ENCODE measurements at regions not wholly inside any gene's neighbourhood (a gene's known extent, or its start where the extent isn't known, plus 50 kb on each side); places are given as distances from the start of the nearest gene placed in this dataset.
A peak's percentile ranks its signal among the peaks of the same experiment; 100 is the strongest.

- DNase-seq (ENCODE audit: low spot score), result no peak
Measured at GRCh38 chr4:128601991-128602695, 207.4 kb upstream of the JADE1 start.

GRCh38 chr4:128600996-128601871 is 208.3 kb upstream of the JADE1 start:
- peak; percentile 44 for DNase-seq (ENCODE audit: low spot score)

DNA sequence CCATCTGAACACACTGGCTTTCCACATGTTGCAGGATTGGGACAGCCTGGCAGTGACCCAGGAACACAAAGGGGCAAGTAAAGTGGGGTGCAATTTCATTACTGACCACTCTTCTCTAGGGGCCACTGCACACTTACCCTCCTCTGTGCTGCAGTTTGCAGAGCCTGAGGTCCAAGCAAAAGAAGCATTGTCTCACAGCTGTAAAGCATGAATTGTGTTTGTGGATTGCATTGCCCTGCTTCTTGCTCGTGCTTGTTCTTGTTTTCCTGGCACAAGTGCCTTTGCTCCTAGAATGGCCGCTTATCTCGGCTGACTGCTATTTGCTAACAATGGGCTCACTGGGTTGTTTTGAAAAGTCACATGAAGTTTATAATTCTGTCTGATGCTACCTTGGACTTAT is 209.1 kb upstream of the JADE1 start:
- DNase-seq (ENCODE audit: low spot score), result no peak

- DNase-seq (ENCODE audit: low spot score), result no peak
Measured at GRCh38 chr4:128597500-128597899, 212.0 kb upstream of the JADE1 start.

DNA sequence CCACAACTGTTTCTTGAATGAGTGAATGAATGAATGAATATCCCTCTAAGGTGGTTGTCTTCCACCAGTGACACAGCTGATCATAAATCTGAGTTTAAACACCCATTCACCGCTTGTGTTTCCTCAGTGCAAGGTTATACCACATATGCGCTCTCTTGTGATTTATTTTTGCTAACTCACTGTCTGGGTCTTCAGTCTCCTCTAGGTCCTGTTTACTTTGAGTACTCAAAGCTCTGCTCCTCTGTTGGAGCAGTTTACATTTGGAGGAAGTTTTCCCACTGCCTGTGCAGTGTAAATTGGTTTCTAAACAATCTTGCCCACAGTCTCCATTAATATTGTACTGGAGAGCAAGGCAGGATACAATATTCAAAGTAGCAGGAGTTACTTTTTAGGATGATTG is 212.6 kb upstream of the JADE1 start:
- no peak for DNase-seq (ENCODE audit: low spot score)

DNA sequence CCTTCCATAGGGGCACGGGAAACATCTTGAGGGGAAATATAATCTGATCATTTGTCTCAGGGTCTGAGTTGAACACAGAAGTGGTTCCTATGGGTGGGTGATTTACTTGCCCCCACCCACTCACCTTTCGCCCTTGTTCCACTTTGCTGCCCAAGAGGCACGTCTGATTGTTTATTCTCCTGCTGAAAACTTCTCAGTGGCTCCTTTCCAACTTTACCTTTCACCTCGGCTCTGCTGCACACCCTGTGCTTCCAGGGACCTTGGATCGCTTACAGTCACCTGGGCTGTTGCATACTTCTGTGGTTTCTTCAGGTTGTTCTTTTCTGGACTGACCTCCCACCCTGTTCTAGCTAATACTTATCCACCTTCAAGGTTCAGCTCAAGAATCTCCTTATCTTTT is 213.4 kb upstream of the JADE1 start:
- DNase-seq (ENCODE audit: low spot score), result peak; percentile 27

DNA sequence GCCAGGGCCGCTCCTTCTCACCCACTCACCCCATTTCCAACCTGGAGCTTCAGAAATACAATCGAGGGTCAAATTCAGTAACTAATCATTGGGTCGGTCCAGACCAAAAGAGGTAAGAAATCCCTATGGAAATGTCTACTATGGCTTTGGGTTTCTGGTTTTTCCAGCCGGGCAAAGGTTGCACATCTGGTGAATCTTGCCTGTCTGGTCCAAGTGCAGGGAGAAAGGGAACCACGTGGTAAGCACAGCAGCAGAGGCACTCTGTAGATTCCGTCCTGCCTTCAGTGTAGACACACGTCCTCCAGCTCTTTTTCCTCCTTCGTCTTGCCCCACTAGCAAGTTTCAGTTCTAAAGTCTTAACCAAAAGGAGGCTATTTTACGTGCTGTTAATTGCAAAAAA is 218.0 kb upstream of the JADE1 start:
- DNase-seq (ENCODE audit: low spot score), result no peak

DNA sequence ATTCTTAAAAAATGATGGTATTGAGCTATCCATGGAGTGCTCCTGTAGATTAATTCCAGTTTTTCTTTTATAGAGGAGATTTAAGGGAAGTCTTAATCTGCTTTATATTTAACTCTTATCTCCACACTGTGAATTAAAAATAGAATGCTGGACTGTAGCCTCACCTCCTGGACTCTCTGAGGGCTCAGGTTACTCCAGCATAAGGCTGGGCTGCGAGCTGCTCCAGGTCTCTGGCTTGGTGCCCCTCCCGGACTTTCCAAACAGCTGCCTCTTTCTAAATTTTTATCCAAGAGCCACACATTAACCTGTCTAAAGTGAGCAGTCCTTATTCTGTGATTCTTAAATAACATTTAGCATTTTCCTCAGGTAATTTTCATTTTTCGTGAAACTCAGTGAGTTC is 218.7 kb upstream of the JADE1 start:
- DNase-seq (ENCODE audit: low spot score), result peak; percentile 39

DNA sequence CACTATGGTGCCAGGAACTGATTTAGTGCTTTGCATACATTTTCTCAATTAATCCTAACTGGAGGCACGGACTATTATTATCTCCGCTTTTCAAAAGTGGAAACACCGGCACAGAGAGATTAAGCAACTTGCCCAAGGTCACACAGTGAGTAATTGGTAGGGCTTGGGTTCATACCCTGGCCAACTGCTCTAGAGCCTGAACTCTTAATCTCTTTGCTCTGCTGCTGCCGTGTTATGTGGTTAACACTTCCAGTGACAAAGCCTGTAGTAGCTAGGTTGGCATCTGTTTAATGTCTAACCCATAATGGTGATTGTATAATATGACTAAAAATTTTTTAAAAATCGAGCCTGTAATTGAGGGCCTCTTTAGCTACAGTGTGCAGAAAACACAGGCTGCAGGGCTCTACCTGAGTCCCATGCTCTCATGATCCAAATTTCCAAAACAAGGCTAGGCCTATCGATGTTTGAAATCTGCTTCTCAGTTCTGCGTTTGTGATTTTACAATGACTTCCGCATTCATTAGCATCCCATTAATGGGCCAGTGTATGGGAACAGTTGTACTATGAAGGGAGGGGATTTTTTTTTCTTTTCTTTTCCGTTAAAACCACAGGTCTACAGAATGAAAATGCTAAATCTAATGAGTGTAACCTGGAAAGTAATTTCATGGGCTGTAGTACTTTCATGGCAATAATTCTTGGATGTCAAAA is 219.3 kb upstream of the JADE1 start:
- no peak for DNase-seq (ENCODE audit: low spot score)

GRCh38 chr4:128589384-128589965 is 220.0 kb upstream of the JADE1 start:
- DNase-seq (ENCODE audit: low spot score), result no peak

DNA sequence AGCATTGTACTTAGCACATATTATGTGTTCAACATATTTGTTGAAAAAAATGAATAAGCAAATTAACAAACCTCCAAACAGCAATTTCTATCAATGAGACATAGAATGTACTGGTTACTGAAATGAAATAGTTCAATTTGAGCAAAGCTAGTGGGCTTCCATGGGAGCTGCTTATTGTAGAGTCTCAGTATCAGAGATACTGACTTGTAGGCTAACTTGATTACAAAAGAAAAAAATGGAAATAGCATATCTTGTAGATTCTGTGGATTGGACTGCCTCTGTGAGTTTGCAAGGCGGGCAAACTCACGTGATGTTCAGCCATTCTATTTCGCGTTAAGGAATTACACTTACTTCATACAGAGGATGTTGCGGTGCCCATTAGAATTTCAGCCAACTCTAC is 222.1 kb upstream of the JADE1 start:
- DNase-seq (ENCODE audit: low spot score), result no peak

DNA sequence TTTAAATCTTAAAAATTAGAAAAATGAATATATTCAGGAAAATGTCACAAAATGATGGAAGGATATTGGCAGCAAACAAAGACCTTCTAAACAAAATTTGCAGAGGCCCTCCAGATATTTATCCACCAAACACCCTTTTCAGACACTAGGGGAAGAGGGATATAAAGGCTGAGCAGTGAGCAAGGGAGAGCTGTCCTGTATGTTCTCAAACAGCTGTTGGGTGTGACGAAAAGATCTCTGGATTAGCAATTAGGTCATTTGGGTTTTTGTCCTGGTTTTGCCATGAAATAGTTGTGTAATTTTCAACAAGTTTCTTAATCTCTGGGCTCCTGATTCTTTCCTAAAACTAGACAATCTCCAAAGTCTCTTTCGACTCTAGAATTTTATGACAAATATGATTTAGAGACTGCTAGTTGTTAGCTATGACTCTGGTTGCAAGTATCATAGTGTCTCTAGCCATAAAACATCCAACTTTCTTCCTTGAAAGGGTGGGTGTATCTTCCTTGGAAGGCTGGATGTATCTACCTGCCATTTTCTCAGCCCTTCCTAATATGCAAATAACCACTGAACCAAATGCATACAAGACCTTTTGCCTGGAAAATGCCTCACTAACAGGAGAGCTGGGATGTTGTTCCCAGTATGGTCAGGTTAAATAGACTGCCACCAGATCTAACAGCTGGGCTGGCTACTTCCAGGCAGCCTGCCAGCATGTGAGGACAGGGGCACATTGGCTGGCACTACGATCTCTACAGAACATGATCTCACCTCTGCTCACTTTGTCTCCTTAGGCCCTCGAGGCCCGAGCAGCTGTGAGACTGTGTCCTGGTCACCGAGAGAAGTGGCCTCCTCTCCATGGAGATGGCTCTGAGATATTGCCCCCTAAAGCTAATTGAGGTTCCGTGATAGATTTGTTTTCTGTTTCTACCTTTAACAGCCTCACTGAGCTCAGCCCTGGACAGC is 225.5 kb upstream of the JADE1 start:
- no peak for DNase-seq (ENCODE audit: low spot score)

- no peak for DNase-seq (ENCODE audit: low spot score)
Measured at GRCh38 chr4:128582427-128582870, 227.1 kb upstream of the JADE1 start.

GRCh38 chr4:128579154-128579853 is 230.2 kb upstream of the JADE1 start:
- no peak for DNase-seq (ENCODE audit: low spot score)

GRCh38 chr4:128574706-128575105 is 234.8 kb upstream of the JADE1 start:
- DNase-seq (ENCODE audit: low spot score), result peak; percentile 86

DNA sequence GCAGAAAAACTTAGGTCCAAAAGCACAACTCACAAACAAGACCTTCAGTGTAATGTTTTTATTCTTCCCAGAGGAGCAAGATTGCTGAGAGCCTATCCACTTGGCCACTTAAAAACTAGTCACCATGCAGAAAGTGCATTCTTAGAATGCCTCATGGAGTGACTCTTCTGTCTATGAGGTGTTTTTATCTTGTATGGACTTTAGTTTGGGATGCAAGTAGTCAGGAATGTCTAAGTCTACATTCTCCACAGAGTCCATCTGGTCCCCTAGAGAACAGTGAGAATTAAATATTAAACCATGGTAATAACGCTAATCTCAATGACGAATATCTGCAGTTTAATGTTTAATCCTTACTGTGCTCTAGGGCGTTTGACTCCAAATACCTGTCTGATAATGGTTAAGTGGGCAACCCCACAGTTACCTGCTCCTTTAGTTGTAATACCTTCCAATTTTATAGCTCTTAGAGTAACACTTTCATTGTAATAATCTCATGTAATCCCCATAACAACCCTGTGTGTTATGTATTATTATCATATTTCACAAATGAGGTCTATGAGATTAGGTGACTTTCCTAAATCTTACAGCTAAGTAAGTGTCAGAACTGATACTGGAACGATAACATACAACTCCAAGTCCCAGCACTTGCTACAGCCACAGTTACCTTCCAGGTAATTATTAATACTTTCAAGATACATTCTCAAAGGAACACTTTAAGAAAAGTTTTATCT is 235.6 kb upstream of the JADE1 start:
- DNase-seq (ENCODE audit: low spot score), result no peak

- no peak for DNase-seq (ENCODE audit: low spot score)
Measured at GRCh38 chr4:128572778-128573241, 236.7 kb upstream of the JADE1 start.

- no peak for DNase-seq (ENCODE audit: low spot score)
Measured at GRCh38 chr4:128571747-128572146, 237.8 kb upstream of the JADE1 start.

DNA sequence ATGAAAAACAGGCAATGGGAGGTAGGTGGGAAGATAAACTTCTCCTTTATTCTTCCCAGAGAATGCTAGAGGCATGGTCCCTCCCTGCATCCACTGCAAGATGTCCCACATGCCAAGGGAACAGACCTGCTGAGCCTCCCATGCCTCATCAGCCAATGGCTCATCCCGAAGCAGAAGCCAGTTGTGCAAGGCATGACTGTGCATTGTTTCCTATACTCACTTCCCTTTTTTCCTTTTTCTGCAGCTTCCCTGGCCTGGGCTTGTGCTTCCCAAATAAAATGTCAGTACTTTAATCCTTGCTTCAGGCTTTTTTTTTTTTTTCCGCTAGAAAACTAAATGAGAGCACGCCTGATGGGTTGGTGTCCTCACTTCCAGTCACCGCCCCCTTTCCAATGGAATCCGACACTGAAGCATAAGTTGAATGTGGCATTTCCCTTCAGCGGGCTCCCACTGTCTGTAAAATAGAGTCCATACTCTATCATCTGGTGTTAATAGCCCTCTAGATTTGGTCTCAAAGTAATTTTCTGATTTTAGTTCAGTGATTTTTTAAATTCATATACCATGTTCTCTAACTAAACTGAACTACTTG is 239.0 kb upstream of the JADE1 start:
- DNase-seq (ENCODE audit: low spot score), result no peak
